ENCODE measurements at regions not wholly inside any gene's neighbourhood (a gene's known extent, or its start where the extent isn't known, plus 50 kb on each side); places are given as distances from the start of the nearest gene placed in this dataset.

DNA sequence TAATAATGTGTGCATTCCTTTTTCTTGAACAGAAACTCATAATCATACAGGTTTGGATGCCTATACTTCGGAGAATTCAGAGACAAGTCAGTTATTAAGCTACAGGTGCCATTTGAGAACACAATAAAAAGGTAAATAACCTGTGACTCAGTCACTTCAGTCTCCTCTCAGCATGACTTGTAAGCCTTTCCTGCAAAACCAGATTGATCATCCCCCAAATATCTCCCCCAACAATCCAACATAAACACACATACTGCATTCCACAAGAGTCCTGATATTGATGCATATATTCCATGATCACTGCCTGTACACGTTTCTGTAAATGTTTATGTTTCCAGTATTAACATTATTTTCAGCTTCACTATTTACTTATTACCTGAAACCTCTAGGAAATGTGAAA, 110.8 kb downstream of the PWWP3B start:
- TF ChIP-seq, protein P1, sequence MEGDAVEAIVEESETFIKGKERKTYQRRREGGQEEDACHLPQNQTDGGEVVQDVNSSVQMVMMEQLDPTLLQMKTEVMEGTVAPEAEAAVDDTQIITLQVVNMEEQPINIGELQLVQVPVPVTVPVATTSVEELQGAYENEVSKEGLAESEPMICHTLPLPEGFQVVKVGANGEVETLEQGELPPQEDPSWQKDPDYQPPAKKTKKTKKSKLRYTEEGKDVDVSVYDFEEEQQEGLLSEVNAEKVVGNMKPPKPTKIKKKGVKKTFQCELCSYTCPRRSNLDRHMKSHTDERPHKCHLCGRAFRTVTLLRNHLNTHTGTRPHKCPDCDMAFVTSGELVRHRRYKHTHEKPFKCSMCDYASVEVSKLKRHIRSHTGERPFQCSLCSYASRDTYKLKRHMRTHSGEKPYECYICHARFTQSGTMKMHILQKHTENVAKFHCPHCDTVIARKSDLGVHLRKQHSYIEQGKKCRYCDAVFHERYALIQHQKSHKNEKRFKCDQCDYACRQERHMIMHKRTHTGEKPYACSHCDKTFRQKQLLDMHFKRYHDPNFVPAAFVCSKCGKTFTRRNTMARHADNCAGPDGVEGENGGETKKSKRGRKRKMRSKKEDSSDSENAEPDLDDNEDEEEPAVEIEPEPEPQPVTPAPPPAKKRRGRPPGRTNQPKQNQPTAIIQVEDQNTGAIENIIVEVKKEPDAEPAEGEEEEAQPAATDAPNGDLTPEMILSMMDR (IDR thresholded peaks at IDR 0.05), result no peak
- TF ChIP-seq POLR2A (IDR thresholded peaks at IDR 0.05) (no peak), POLR2AphosphoS5 (IDR thresholded peaks at IDR 0.05) (no peak)
